Lower leg skin (tissue), 3 donors: ENCODE measurements at regions not wholly inside any gene's neighbourhood (a gene's known extent, or its start where the extent isn't known, plus 50 kb on each side); places are given as distances from the start of the nearest gene placed in this dataset.

ENCODE experiments used
- POLR2A ChIP-seq, 2 donors: fragments of 450-650 bp; IDR thresholded peaks; one replicate each; pipeline ENCODE4 v1.6.1; 2016 to 2017; ENCODE audit warnings: antibody characterized with exemption in 2 of 2, mild to moderate bottlenecking in 1 of 2, moderate library complexity in 1 of 2
- TF ChIP-seq, protein P1 (sequence below), 3 donors: fragments of 450-650 bp; IDR thresholded peaks; one replicate each; pipeline ENCODE4 v1.5.1; 2016; ENCODE audit warnings: antibody characterized with exemption in 3 of 3, mild to moderate bottlenecking in 3 of 3, moderate library complexity in 2 of 3

DNA sequence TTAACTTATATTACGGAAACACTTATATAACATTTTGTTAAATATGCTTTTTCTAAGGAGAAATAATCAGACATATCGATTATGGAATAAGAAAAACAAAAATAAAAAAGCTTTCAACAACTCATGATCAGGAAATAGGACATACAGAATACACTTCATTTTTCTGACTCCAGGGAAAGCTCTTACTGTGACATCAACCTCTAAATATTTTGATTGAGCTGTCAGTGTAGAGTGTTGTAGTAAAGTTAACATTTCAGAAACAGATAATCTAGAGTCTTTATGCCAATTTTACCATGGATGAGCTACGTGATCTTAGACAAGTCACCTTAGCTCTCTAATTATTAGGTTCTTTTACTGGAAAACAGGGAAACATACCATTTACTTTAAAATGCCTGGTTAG lies 218.9 kb upstream of the SORCS1 start:
- no peak for TF ChIP-seq POLR2A (IDR thresholded peaks at IDR 0.05)
- TF ChIP-seq, protein P1, sequence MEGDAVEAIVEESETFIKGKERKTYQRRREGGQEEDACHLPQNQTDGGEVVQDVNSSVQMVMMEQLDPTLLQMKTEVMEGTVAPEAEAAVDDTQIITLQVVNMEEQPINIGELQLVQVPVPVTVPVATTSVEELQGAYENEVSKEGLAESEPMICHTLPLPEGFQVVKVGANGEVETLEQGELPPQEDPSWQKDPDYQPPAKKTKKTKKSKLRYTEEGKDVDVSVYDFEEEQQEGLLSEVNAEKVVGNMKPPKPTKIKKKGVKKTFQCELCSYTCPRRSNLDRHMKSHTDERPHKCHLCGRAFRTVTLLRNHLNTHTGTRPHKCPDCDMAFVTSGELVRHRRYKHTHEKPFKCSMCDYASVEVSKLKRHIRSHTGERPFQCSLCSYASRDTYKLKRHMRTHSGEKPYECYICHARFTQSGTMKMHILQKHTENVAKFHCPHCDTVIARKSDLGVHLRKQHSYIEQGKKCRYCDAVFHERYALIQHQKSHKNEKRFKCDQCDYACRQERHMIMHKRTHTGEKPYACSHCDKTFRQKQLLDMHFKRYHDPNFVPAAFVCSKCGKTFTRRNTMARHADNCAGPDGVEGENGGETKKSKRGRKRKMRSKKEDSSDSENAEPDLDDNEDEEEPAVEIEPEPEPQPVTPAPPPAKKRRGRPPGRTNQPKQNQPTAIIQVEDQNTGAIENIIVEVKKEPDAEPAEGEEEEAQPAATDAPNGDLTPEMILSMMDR (IDR thresholded peaks at IDR 0.05), result no peak
